ENCODE measurements at regions not wholly inside any gene's neighbourhood (a gene's known extent, or its start where the extent isn't known, plus 50 kb on each side); places are given as distances from the start of the nearest gene placed in this dataset.

DNA sequence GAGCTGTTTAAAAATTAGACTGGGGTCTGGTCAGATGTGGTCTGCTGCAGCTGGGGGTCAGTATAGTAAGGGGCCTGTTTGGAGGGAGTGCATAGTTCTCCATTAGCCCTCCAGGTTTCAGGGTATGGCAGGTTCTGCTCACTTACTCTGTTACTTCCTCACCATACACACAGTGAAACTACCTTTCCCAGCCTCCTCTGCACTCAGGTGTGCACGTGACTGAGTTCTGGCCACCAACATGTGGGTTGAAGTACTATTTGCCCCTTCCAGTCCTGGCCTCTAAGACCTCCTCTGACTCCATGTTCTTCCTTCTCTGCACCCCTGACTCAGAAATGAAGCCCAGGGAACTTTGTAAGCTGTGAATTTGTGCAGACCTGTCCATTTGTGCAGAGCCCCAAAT is 190.5 kb upstream of the CLINT1 start:
- TF ChIP-seq, protein P1, sequence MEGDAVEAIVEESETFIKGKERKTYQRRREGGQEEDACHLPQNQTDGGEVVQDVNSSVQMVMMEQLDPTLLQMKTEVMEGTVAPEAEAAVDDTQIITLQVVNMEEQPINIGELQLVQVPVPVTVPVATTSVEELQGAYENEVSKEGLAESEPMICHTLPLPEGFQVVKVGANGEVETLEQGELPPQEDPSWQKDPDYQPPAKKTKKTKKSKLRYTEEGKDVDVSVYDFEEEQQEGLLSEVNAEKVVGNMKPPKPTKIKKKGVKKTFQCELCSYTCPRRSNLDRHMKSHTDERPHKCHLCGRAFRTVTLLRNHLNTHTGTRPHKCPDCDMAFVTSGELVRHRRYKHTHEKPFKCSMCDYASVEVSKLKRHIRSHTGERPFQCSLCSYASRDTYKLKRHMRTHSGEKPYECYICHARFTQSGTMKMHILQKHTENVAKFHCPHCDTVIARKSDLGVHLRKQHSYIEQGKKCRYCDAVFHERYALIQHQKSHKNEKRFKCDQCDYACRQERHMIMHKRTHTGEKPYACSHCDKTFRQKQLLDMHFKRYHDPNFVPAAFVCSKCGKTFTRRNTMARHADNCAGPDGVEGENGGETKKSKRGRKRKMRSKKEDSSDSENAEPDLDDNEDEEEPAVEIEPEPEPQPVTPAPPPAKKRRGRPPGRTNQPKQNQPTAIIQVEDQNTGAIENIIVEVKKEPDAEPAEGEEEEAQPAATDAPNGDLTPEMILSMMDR (IDR thresholded peaks at IDR 0.05) = no peak
- TF ChIP-seq EP300 (IDR thresholded peaks at IDR 0.05) (no peak), POLR2A (IDR thresholded peaks at IDR 0.05) (no peak), POLR2AphosphoS5 (IDR thresholded peaks at IDR 0.05) (no peak)
